GM19468 (cell line): ENCODE measurements at regions not wholly inside any gene's neighbourhood (a gene's known extent, or its start where the extent isn't known, plus 50 kb on each side); places are given as distances from the start of the nearest gene placed in this dataset.
"Not testable (repeated sequence)": the region's sequence is repeated elsewhere in the genome, so short reads cannot be mapped to it uniquely, and the experiment has no call there.

Experiments used
- ATAC-seq: cut with Tn5 transposase; IDR thresholded peaks from one replicate; pipeline ENCODE4 v1.9.1; 2021; ENCODE audit warnings: mild to moderate bottlenecking, moderate library complexity, moderate number of reproducible peaks; ENCODE audit not compliant: unreplicated experiment; ENCODE audit errors: extremely low read depth

GRCh38 chr3:177777699-177778098 is 580.4 kb upstream of the TBL1XR1 start:
- peak; percentile 39 for ATAC-seq

DNA sequence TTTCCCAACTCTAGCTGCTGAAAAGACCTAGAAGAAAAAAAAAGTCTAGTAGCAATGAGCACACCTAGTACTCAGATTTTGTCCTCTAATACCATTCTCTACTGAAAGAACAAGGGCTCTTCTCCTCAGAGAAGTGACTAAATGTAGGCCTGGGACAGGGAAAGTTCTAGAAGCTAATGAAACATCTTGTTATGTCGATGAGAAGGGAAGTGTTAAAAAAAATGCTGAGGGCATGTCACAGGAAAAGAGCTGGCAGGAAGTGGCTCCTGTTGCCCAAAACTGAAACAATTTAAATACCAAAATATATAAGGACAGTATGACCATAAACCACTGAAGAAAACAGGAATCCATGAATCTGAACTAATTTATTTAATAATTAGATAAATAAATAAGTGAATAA is 581.4 kb upstream of the TBL1XR1 start:
- no peak for ATAC-seq

DNA sequence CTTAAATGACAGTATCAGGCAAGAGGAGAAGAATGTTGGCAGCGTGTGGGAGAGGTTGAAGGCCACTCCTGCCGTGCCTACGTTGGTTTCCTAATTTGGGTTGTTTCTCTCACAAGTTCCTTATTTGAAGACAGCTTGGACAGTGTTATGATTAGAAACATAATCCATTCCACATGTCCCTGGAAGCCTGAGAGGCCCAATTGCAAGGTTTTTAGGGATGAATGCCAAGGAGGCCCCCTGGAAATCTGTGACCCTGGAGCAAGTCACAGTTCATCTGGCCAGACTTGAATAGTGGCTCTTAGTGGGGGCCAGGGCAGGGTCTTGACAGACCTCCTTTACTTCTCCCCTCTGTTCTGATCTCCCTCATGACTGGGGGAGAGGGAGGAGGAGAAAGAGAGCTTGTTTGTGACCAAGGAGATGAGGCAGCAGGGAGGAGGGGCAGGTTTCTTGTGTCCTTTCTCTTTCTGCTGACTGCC is 584.4 kb upstream of the TBL1XR1 start:
- ATAC-seq, result no peak

GRCh38 chr3:177783338-177783737 is 586.1 kb upstream of the TBL1XR1 start:
- no peak for ATAC-seq

DNA sequence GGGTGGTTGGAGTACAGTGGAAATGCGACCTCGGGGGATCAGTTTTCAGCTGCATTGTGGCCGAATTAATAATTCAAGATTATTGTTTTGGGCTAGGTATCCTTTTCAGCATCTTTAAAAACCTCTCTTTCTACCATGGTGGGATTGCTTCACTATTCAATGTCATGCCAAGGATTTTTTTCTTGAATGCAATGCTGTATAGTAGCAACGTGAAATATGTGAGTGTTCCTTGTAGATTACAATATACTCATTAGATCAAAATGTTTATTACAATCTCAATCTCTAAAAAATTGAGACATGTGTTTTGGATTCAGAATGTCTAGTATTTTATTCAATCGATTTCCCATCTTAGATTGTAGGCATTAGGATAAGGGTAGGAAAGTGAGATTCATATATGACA is 586.5 kb upstream of the TBL1XR1 start:
- no peak for ATAC-seq

DNA sequence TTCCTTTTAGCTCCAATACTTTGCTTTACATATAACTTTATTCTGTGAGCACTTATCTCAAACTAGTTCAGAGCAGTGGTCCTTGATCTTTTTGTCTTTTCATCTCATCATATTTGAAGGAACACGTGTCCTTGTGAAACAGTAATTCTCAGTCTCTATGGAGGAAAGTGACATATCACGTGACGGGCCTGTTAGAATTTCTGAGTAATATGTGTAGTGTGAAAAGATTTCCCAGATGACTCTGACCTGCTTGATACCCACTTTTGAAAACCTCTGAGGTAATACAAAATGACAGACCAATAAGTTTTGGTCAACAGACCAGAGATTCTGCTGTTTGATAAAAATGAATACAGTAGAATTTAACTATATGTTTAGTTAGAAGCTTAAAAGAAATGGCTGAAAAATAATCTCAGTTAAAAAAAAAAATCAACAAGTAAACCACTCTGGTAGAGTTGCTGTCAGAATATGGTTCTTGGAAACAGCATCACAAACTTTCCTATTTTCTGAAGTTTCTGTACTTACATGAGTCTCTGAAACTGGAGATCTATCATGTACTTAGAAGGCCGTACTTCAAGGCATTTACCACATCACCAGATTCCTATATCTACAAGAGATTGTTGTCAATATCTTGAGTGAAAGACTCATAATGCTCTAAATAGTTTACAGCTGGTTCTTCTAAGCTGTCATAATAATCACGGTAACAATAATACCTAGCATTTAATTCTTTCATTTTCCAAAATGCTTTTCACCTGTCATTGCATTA is 590.2 kb upstream of the TBL1XR1 start:
- ATAC-seq, result peak; percentile 19

DNA sequence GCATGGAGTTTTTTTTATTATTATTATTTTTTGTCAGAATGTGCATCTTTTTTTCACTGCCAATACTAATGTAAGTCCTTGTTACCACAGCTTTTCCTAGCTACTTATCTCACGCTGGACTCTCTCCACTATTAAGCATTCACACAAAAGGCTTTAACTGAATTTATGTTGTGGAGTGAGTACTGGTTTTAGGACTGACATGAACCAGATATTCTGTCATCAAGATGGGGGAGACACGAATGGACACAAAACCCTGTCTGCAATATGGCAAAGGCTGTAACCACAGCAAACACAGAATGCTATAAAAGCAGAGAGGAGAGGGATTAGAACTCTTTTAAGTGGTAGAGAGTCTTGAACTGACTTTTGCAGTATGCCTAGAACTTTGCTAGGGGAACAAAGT is 592.2 kb upstream of the TBL1XR1 start:
- no peak for ATAC-seq

DNA sequence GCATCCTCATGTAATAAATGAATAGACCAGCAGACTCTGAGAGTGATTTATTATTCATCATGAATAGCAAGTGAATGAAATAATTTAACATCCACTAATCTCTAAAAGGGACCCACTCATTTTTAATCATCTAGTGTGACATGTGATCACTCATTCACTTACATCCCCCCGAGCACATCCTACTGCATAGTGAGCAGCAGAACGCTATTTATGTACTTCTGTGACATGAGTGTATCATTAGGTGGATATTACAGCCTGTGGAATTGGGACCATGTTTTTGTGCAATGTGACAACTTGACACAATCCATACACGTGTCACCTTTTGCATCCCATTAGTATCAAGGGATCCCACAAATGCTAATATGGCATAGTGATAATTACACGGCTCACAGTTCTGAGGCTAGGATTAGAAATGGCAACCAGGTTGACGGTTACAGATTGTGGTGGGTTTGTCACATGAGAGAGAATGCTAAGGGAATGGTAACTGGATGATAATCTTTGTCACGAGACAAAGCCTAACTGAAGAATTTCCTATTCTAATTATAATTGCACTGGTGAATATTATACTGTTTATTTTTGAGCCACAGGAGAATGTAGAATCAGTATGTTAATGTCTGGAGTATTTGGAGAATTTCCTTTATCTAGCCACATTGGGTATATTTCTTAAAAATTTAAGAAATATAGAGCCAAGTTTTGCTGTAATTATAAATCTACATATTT is 595.2 kb upstream of the TBL1XR1 start:
- no peak for ATAC-seq

DNA sequence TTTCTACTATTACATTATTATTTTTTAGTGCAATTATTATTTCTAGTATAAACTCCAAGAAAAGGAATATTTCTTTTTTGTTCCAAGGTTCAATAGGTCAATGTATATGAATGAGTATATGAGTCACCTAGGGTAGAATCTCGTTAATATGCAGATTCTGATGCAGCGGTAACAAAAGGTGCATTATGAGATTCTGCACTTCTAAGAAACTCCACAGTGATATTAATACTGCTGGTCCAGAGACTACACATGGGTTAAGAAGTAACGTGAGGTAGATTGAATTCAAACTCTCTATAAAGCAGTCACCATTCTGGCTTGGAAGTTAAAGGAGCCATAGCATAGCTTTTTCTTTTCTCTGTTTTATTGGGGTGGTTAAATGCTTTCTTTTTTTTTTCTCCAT is 596.2 kb upstream of the TBL1XR1 start:
- no peak for ATAC-seq

- ATAC-seq, result no peak
Measured at GRCh38 chr3:177795216-177795615, 597.9 kb upstream of the TBL1XR1 start.

GRCh38 chr3:177795859-177796258 is 598.6 kb upstream of the TBL1XR1 start:
- ATAC-seq, result no peak

DNA sequence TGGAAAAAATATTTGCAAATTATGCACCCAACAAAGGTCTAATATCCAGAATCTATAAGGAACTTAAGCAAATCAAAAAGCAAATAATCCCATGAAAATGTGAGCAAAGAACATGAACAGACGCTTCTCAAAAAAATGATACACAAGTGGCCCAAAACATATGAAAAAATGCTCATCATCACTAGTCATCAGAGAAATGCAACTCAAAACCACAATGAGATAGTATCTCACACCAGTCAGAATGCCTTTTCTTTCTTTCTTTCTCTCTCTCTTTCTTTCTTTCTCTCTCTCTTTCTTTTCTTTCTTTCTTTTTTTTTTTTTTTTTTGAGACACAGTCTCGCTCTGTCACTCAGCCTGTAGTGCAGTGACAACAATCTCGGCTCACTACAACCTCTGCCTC is 602.9 kb upstream of the TBL1XR1 start:
- not testable (repeated sequence) for ATAC-seq

GRCh38 chr3:177800561-177800960 is 603.3 kb upstream of the TBL1XR1 start:
- ATAC-seq, result no peak

- no peak for ATAC-seq
Measured at GRCh38 chr3:177802151-177802900, 605.0 kb upstream of the TBL1XR1 start.

DNA sequence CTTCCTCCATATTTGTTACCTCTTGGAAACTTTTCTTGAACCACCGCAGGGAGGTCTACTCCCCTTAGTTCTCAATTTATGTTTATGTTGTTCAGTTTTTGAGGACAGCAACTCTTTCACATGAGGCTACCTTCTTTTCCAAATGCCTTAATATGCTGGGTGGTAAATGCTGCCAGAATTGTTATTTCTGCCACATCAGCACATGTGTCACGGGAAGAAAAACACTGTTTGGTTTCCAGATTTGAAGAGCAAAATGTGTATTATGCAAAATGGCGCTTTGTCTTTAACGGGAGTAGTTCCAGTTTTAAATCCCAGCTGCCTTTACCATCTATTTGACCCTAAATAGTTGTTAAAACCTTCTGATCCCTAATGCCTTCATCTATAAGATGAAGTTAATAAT is 606.2 kb upstream of the TBL1XR1 start:
- no peak for ATAC-seq

DNA sequence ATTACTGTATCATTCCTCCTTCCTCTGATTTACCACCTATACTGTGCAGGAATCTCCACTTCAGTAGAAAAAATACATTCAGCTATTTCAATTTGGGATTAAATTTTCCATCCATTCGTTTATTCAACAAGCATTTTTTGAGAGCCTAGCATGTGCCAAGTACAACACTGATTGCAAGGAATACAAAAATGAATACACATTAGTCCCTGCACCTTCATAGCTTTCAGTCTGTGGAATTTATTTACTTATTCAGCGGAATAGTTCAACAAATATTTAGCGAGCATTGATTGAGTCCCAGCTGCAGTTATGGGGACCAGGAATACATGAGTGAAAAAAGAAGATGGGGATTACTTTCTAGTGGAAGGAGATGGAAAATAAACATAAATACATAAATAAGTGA is 606.8 kb upstream of the TBL1XR1 start:
- no peak for ATAC-seq

GRCh38 chr3:177804646-177805045 is 607.4 kb upstream of the TBL1XR1 start:
- no peak for ATAC-seq

- no peak for ATAC-seq
Measured at GRCh38 chr3:177807150-177807875, 610.0 kb upstream of the TBL1XR1 start.

- ATAC-seq, result not testable (repeated sequence)
Measured at GRCh38 chr3:177808928-177809478, 611.7 kb upstream of the TBL1XR1 start.

GRCh38 chr3:177810162-177810623 is 612.9 kb upstream of the TBL1XR1 start:
- ATAC-seq, result no peak
